Activated CD8-positive, alpha-beta memory T cell treated with anti-CD3 and anti-CD28 coated beads for 1 hour (primary cell): ENCODE measurements at regions not wholly inside any gene's neighbourhood (a gene's known extent, or its start where the extent isn't known, plus 50 kb on each side); places are given as distances from the start of the nearest gene placed in this dataset.
"Not testable (repeated sequence)": the region's sequence is repeated elsewhere in the genome, so short reads cannot be mapped to it uniquely, and the experiment has no call there.

Source experiments
- DNase-seq, 2 donors: peaks; one replicate each; pipeline ENCODE4 v3.0.0-alpha.2; 2020; ENCODE audit warnings: low read depth in 1 of 2; ENCODE audit errors: extremely low read depth in 1 of 2

DNA sequence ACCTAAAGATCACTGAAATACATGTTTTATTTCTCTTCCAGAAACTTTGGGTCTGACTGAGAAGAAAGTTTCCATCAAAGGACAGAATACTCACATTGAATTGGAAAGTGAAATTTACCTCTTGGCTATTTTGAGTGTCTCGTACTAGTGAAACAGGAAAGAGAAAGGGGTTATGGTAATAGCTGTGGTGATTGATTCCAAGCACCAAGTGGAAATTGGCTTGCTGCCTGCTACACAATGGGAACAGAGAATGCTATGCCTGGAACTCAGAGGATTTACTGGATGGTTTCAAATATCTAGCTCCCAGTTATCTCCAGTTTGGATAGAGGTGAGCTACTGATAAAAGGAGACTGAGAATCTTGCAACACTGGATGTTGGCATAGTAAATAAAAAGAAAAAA, 492.8 kb upstream of the FSIP2 start:
- DNase-seq, result no peak

DNA sequence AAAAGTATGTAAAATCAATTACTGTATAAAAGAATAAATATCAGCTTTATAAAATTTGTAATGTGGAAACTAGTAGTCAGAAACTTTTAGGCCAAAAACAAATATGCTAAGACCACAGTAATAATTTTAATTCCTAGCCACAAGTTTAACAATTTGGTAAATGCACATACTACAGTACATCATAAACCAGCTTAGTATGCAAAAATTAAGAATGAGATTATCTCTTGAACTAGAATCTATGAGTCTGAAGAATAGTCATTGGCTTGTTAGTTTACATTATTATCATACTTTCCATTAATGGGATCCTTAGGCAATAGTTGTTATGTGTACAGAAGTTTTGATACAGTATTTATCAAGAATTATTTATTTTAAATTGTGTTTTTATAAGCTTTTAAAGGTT, 491.9 kb upstream of the FSIP2 start:
- DNase-seq, result no peak

DNA sequence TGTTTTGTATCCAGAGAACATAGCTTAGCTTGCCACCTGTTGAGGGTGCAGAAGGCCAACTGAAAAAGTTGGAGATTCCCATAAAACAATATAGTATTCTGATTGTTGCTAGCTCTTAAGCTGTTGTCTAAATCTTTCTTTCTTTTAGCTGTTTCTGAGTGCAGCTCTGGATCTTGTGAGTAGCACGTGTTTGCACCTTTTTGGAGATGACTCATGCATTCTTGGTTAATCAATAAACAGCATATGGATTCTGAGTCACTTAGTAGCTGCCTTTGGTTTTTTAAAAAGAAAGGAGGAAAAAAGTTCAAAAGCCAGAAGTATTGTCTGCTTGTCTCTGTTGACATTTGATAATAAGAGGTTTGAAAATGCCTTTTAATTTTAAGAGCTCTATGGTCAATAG, 483.0 kb upstream of the FSIP2 start:
- no peak for DNase-seq

DNA sequence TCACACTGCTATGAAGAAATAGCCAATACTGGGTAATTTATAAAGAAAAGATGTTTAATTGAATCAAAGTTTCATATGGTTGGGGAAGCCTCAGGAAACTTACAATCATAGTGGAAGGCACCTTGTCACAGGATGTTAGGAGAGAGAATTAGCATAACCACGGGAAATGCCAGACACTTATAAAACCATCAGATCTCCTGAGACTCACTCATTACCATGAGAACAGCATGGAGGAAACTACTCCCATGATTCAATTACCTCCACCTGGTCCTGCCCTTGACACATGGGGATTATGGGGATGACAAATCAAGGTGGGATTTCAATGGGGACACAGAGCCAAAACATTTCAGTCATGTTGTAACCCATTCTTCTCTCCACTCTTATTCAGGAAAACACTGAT, 472.9 kb upstream of the FSIP2 start:
- no peak for DNase-seq

DNA sequence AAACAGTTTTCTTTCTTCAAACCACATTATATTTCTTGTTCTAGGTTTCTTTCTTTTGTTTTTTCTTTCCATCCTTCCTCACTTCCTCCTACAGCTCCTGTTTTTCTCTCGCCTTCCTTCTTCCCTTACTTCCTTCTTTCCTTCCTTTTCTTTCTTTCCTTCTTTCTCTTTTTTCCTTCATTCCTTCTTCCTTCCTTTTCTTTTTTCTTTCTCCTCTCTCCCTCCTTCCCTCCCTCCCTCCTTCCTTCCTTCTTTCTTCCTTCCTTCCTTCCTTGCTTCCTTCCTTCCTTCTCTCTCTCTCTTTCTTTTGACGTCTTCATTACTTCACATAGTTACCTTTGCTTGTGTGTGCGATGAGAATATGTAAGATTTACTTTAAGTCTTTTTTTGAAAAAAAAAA, 470.0 kb upstream of the FSIP2 start:
- no peak for DNase-seq

DNA sequence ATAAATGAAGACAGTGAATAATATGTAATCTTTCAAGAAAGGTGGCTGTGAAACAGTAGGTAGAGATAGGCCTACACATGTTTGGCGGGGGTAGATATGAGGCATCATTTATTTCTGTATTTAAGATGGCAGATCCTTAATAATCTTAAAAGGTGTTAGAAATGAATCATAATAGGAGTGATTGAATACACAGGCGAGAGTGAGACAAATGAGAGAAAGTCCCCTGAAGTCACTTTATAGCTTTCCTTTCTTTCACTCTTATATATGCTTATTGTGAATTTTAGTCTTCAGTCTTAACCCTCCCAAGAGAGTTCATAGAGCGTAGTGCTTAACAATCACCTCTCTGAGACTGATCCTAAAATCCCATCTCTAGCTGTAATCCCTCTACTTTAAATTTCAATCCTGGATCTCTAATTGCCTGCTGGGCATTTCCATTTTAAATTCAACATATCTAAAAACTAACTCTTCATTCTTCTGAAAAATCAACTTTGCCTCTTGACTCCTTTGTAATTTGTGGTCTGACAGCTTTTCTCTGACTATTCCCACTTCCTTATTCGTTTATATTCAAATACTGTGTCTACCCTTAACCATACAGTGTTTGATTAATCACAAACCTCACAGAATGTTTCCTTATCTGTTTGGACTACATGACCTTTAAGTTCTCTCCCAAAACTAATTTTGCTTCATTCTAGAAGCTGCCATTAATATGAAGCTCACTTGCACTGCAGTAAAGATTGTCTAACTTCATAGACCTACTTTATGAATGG, 463.7 kb upstream of the FSIP2 start:
- DNase-seq, result no peak

DNA sequence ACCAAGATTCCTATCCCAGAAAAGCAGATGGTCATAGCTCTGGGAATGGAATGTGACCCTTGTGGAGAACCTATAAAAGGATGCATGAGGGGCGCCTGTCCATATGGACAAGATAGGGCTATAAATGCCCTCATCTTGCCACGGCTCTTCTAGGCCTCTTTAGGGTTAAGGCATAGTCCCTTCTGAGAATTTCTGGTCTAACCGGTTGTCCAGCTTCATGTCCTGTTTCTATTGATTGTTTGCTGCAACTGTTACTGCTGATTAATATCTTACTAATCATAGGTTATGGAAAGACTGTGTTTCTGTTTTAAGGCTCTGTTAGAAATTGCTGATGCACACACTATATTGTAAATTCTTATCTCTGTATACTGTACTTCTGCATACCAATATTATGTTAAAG, 462.6 kb upstream of the FSIP2 start:
- not testable (repeated sequence) for DNase-seq

DNA sequence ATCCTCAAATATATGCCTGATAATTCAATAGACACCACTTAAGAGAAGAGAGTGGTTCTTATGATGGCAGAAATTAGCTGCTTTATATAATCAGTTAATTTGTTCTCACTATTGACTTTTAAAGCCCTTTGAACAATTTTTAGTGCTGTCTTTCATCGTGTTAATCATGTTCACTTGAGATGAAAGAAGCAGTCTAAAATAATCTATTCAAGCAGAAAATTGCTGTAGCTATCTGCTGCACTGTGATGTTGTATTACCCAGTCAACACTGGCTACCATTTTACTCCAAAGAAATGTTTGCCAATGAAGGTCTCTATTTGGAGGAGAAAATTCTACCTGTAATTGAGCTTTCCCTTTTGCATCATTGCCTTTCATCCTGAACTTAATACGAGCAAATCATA, 459.8 kb upstream of the FSIP2 start:
- DNase-seq, result no peak

DNA sequence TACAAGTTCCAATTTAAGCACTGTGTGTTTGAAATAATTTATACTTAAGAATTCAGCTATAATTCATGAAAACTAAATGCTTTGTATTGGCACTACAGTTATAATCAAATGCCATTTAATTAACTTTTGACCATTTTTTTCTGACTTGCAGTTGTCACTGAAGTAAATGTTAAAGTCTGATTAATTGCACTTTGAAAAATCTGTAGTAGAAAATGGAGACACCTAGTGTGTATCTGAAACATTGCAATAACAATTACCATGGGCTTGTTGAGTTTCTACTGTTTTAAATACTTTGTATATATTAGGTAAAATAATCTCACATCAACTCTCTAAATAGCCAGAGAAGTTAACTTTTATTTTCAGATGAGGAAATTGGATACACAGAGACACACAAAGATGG, 458.6 kb upstream of the FSIP2 start:
- DNase-seq, result no peak

DNA sequence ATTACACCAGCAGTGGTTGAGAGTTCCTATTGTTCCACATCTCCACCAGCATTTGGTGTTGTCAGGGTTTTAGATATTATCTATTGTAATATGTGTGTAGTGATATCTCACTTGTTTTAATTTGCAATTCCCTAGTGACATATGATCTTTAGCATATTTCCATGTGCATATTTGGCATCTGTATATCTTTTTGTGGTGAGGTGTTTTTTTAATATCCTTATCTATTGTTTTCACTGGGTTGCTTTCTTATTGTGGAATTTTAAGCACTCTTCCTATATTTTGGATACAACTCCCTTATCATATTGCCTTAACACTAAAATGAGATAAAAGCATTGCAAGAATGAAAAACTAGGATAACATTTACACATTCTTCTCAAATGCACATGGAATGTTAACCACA, 453.9 kb upstream of the FSIP2 start:
- no peak for DNase-seq

DNA sequence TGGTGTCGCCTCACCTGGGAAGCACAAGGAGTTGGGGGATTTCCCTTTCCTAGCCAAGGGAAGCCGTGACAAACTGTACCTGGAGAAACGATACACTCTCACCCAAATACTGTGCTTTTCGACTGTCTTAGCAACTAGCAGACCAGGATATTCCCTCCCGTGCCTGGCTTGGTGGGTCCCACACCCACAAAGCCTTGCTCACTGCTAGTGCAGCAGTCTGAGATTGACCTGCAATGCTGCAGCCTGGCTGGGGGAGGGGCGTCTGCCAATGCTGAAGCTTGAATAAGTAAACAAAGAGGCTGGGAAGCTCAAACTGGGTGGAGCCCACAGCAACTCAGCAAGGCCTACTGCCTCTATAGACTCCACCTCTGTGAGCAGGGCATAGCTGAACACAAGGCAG, 448.6 kb upstream of the FSIP2 start:
- DNase-seq, result not testable (repeated sequence)

DNA sequence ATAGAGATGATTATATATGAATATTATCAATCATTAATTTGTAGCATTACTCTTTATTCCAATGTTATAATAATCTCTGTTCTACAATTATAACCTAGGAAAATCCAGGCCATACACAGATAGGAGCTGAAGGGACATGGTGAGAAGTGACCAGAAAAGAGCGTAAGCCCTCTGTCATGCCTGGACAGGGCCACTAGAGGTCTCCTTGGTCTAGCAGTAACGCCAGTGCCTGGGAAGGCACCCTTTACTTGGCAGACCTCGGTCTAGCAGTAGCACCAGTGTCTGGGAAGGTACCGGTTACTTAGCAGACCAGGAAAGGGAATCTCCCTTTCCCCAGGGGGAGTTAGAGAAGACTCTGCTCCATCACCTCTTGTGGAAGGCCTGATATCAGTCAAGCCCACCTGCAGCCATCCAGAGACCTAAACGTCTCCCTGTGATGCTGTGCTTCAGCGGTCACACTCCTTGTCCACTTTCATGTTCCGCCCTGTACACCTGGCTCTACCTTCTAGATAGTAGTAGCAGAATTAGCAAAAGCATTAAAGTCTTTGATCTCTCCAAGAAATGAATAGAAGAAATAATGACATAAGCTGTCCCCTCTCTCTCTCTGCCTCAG, 447.5 kb upstream of the FSIP2 start:
- DNase-seq, result no peak

DNA sequence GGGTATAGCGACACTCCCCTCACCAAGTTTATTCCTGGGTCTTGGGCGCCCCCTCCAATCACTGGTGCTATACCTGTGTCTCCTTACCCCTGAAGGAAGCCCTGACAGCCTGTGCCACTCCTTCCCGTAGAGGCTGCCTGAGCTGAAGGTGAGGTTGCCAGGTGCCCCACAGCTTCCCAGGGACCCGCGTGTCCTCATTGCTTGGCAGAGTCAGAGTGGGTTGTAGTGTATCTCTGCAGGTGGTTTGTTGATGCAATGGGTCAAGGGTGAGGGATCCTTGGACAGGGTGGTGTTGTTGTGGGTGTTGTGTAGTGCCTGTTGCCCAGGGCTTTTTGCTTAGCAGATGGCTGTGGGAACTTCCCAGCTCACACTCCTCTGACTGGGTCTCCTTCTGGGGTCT, 438.7 kb upstream of the FSIP2 start:
- DNase-seq, result no peak

DNA sequence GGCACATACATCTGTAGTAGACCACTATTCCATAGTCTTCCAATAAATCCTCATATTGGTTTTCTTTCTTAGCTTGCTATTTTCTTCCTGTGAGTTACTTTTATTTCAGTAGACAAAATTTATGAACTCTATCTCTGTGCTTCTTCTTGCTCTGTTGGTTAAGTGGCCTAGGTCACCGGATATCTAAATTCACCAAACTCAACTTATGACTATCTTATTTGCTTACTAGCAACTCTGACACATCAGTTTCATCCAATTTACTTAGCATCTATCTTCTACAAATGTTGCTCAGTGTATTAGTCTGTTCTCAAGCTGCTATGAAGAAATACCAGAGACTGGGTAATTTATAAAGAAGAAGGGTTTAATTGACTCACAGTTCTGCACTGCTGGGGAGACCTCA, 432.5 kb upstream of the FSIP2 start:
- no peak for DNase-seq

DNA sequence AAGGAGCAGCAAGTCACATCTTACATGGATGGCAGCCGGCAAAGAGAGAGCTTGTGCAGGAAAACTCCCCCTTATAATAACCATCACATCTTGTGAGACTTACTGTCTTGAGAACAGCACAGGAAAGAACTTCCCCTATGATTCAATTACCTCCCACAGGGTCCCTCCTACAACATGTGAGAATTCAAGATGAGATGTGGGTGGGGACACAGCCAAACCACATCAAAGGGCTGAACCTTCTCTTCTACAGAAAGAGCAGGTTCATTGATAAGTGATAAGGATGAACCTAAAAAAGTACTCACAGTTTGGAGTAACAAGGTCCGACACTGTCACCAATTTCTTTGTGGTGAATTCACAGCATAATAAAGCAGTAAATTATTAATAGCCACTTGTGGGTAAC, 422.2 kb upstream of the FSIP2 start:
- DNase-seq, result no peak

DNA sequence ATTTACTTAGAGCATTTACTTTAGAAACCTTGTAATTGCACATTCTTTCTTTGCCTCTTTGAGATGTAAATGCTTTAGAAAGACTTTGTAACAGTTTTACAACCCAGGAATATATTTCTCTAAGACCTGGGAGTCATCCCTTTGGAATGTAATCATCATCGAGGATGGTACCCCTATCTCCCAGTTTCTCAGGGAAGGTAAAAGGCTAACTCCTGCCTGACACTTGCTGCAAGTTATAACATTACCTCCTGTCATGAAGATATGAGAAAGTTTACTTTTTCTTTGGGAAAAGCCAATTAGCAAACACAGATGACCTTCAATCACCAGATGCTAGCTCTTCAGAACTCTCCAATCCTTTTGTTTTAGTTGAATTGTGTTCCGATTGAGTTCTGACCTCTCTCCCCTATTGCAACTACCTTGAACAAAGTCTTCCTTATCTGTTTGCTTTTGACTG, 420.3 kb upstream of the FSIP2 start:
- no peak for DNase-seq

DNA sequence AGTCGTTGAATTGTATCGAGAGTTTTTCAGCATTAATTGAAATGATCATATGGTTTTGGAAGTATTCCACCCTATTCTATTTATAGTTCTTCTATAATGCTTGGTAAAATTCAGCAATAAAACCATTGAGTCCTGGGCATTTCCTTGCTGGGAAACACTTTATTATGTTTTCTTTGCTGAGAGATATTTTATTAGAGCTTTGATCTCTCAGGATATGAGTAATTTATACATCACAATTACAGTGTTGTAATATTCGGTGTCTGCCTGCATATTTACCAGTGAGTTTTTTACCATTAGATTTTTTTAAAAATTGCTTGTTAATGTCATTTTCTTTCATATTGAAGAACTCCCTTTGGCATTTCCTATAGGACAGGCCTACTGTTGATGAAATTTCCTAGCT, 402.7 kb upstream of the FSIP2 start:
- DNase-seq, result no peak

DNA sequence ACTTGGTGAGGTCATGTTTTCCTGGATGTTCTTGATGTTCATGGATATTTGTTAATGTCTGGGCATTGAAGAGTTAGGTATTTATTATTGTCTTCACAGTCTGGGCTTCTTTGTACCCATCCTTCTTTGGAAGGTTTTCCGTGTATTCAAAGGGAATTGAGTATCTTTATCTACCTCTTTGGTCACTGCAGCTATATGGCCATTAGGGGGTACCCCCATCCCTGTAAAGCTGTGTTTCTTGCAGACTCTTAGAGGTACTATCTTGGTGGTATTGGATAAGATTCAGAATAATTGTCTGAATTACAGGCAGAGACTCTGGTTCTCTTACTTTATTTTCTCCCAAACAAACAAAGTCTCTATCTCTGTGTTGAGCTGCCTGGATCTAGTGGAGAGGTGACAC, 401.6 kb upstream of the FSIP2 start:
- DNase-seq, result no peak

DNA sequence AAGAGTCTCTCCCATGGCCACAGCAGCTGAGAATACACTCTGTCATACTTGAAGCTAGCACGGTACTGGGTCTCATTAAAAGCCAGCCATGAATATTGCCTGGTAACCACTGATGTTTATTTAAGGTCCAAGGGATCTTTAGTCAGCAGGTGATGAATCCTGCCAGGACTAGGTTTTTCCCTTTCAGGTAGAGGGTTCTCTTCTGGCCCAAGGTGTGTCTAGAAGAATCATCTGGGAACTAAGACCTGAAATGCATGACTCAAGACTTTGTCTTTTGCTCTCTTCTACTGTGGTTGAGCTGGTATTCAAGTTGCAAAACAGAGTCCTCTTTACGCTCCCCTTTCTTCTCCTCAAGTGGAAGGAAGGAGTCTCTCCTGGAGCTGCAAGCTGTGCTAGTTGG, 400.5 kb upstream of the FSIP2 start:
- DNase-seq, result no peak

DNA sequence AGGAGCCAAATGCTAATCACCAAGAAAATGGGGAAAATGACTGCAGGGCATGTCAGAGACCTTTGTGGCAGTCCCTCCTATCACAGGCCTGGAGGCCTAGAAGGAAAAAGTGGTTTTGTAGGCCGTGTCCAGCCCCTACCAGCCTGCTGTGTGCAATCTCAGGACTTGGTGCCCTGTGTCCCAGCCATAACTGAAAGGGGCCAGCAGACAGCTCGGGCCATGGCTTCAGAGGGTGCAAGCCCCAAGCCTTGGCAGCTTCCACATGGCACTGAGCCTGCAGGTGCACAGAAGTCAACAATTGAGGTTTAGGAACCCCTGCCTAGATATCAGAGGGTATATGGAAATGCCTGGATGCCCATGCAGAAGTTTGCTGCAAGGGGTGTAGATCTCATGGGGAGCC, 391.2 kb upstream of the FSIP2 start:
- no peak for DNase-seq

DNA sequence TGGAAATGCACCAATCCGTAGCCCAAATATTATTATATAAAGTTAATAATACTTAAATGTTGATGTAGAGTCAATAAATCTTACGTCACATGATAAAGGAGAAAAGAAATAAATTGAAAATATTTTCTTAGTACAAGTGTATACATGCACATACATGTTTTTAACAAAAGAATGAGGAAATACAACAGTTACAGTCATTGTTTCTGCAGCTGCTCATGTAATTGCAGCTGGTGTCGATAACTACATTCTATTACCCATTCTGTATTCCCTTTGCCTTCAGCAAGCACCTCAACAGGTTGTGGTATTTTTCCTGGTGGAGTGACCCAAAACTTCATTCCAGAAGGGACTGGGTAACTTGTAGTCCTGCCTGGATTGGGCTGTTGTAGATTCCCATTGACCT, 377.8 kb upstream of the FSIP2 start:
- no peak for DNase-seq

DNA sequence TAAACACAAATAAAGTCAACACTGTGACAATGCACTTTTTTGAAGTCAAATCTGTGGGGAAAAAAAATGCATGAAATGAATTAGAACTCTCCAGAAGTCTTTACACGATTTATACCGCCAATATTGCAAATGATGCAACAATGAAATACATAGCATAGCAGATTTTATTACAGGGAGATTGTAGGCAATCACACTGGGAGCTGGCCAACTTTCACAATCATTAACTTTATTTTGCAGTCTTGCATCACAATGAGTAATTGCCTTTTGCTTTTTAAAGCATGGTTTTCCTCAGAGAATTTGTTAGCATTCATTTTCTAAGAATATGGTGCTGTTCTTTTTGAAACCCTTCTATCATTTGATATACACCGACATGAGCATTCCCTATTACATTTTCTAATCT, 366.4 kb upstream of the FSIP2 start:
- no peak for DNase-seq

DNA sequence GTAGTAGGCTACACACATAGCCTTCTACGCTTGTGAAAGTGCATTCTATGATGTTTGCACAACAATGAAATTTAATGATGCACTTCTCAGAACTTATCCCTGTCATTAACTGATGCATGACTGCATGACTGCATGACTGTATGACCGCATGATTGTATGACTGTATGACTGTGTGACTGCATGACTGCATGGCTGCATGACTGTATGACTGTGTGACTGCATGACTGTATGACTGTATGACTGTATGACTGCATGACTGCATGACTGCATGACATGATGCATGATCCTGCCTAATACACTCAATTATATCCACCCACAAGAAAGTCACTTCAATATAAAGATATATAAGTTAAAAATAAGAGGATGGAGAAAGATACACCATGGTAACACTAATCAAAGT, 365.4 kb upstream of the FSIP2 start:
- DNase-seq, result no peak
